K562 (cell line): ENCODE measurements at regions not wholly inside any gene's neighbourhood (a gene's known extent, or its start where the extent isn't known, plus 50 kb on each side); places are given as distances from the start of the nearest gene placed in this dataset.

Experiments used
- CBFA2T2 ChIP-seq: fragments of 450-650 bp; conservative IDR thresholded peaks from 2 replicates; pipeline ENCODE4 v1.6.1; 2017; ENCODE audit warnings: mild to moderate bottlenecking
- MYC ChIP-seq, 2 experiments: fragments of 250-450 bp in 1 of 2; sonication (Bioruptor Pico) in 1 of 2; IDR thresholded peaks; 2 replicates each; pipeline versions ENCODE4 v1.5.1 to v1.6.1; 2012 to 2021; ENCODE audit warnings: low read depth in 2 of 2, borderline replicate concordance in 1 of 2, improper control_type of control experiment in 1 of 2, low read length in 1 of 2, mild to moderate bottlenecking in 1 of 2, moderate library complexity in 1 of 2
- PRPF4 ChIP-seq: fragments of 200-400 bp; formaldehyde crosslinking; IDR thresholded peaks from one replicate; pipeline ENCODE4 v1.6.1; 2017; ENCODE audit warnings: low read length, low read depth, mild to moderate bottlenecking; ENCODE audit not compliant: insufficient read depth, poor library complexity, severe bottlenecking
- PURB ChIP-seq: sonication (generic); formaldehyde crosslinking; IDR thresholded peaks from 2 replicates; pipeline ENCODE4 v1.9.0; 2021; ENCODE audit warnings: low read depth, mild to moderate bottlenecking, missing genetic modification reagents
- TF ChIP-seq, protein P1 (sequence below): fragments of 250-450 bp; sonication (Bioruptor Pico); IDR thresholded peaks from 2 replicates; pipeline ENCODE4 v1.4.0; 2020; ENCODE audit warnings: mild to moderate bottlenecking, moderate library complexity
- TF ChIP-seq, protein P2 (sequence below), 2 experiments: IDR thresholded peaks in 1 of 2; conservative IDR thresholded peaks in 1 of 2; 2 replicates each; pipeline ENCODE4 v1.6.1; 2016; ENCODE audit warnings: low read depth in 2 of 2, mild to moderate bottlenecking in 1 of 2, missing compliant biosample characterization in 1 of 2, missing genetic modification characterization in 1 of 2, moderate library complexity in 1 of 2

DNA sequence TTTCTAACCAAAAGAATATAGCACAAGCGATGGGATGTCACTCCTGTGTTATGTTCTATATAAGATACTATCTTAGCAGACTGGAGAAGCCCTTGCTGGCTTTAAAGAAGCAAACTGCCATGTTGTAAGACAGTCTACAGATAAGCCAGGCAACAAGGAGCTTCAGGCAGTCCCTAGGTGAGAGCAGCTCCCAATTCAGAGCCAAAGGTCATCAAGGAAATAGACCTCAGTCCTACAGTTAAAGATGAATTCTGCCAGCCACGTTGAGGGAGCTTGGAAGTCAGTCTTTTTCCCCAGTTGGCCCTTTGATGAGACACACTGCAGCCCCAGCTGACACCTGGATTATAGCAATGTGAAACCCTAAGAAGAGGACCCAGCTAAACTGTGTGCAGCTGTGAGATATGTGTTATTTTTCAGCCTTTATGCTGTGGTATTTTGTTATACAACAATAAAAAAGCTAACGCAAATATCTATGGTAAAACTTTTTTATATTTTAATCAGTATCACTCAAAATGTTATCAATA is 102.5 kb upstream of the AKAP13 start (continued):
- TF ChIP-seq, protein P1, sequence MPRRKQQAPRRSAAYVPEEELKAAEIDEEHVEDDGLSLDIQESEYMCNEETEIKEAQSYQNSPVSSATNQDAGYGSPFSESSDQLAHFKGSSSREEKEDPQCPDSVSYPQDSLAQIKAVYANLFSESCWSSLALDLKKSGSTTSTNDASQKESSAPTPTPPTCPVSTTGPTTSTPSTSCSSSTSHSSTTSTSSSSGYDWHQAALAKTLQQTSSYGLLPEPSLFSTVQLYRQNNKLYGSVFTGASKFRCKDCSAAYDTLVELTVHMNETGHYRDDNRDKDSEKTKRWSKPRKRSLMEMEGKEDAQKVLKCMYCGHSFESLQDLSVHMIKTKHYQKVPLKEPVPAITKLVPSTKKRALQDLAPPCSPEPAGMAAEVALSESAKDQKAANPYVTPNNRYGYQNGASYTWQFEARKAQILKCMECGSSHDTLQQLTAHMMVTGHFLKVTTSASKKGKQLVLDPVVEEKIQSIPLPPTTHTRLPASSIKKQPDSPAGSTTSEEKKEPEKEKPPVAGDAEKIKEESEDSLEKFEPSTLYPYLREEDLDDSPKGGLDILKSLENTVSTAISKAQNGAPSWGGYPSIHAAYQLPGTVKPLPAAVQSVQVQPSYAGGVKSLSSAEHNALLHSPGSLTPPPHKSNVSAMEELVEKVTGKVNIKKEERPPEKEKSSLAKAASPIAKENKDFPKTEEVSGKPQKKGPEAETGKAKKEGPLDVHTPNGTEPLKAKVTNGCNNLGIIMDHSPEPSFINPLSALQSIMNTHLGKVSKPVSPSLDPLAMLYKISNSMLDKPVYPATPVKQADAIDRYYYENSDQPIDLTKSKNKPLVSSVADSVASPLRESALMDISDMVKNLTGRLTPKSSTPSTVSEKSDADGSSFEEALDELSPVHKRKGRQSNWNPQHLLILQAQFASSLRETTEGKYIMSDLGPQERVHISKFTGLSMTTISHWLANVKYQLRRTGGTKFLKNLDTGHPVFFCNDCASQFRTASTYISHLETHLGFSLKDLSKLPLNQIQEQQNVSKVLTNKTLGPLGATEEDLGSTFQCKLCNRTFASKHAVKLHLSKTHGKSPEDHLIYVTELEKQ = no peak
- TF ChIP-seq PURB (no peak), CBFA2T2 (no peak), MYC (IDR thresholded peaks at IDR 0.05; ENCODE audit: low read depth, low read length) (no peak), MYC (CRISPR knock-in tag; IDR thresholded peaks at IDR 0.05; ENCODE audit: borderline replicate concordance, low read depth) (no peak), PRPF4 (no peak)
- TF ChIP-seq, protein P2, sequence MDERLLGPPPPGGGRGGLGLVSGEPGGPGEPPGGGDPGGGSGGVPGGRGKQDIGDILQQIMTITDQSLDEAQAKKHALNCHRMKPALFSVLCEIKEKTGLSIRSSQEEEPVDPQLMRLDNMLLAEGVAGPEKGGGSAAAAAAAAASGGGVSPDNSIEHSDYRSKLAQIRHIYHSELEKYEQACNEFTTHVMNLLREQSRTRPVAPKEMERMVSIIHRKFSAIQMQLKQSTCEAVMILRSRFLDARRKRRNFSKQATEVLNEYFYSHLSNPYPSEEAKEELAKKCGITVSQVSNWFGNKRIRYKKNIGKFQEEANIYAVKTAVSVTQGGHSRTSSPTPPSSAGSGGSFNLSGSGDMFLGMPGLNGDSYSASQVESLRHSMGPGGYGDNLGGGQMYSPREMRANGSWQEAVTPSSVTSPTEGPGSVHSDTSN (CRISPR knock-in tag; IDR thresholded peaks at IDR 0.05; ENCODE audit: low read depth) = no peak
- TF ChIP-seq, protein P2 (tag; conservative IDR thresholded peaks at IDR 0.05; ENCODE audit: low read depth) = no peak
